ENCODE measurements at regions not wholly inside any gene's neighbourhood (a gene's known extent, or its start where the extent isn't known, plus 50 kb on each side); places are given as distances from the start of the nearest gene placed in this dataset.

DNA sequence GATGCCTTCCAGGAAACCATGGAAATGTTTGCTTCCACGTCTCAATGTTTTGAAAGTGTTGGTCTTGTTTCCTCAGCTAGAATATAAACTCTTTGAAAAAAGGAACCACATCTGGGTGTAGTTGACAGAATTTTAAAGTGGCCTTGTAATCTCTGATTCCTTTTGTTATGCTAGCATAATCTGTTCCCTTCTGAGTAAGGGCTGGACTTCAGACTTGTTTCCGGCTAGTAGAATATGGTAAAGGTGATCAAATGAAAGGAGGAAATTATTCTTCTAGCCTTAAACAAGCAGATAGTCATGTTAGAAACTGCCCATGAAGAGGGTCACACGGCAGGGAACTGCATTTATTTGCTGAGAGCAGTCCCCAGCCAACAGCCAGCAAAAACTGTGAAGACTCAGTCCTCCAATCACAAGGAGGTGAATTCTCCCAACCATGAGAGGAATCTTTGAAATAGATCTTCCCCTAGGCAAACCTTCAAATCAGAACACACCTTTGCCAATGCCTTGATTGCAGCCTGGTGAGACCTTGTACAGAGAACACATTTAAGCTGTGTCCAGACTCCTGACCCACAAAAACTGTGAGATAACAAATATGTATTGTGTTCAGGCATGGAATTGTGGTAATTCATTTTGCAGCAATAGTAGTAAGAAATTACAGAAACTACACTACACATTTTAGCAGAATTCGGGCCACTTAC, 316.9 kb upstream of the SP8 start:
- H3K27me3 Mint-ChIP-seq (ENCODE audit: low read depth), result peaks cover 46% of the 10 kb centered on the region
- no peaks in the 10 kb centered on the region for H3K9me3 Mint-ChIP-seq
- no peak for DNase-seq (ENCODE audit: low spot score in 2 of 2, unreplicated experiment in 2 of 2)
- H3K4me1 Mint-ChIP-seq, result no peaks in the 10 kb centered on the region
- H3K27ac Mint-ChIP-seq, result no peak overlapping the region
- H3K36me3 Mint-ChIP-seq, result no peaks in the 10 kb centered on the region
- TF ChIP-seq, protein P1, sequence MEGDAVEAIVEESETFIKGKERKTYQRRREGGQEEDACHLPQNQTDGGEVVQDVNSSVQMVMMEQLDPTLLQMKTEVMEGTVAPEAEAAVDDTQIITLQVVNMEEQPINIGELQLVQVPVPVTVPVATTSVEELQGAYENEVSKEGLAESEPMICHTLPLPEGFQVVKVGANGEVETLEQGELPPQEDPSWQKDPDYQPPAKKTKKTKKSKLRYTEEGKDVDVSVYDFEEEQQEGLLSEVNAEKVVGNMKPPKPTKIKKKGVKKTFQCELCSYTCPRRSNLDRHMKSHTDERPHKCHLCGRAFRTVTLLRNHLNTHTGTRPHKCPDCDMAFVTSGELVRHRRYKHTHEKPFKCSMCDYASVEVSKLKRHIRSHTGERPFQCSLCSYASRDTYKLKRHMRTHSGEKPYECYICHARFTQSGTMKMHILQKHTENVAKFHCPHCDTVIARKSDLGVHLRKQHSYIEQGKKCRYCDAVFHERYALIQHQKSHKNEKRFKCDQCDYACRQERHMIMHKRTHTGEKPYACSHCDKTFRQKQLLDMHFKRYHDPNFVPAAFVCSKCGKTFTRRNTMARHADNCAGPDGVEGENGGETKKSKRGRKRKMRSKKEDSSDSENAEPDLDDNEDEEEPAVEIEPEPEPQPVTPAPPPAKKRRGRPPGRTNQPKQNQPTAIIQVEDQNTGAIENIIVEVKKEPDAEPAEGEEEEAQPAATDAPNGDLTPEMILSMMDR (IDR thresholded peaks at IDR 0.05; ENCODE audit: unreplicated experiment), result no peak
- H3K4me3 Mint-ChIP-seq, result no peak overlapping the region

DNA sequence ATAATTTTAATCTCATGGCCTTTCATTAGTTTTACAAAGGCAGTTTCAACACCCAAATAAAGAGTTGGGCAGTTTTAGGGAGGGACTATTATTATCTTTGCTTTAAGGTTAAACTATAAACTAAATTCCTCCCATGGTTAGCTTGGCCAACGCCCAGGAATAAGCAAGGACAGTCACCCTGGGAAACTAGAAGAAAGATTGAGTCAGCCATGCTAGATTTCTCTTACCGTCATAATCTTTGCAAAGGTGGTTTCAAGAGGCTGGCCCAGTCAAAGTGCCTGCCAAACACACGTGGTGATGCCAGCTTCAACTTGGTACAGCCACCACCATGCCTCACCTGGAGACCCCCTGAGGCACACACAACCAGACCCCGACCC, 317.4 kb upstream of the SP8 start:
- TF ChIP-seq, protein P1 (IDR thresholded peaks at IDR 0.05; ENCODE audit: unreplicated experiment), result no peak
- peaks cover 50% of the 10 kb centered on the region for H3K27me3 Mint-ChIP-seq (ENCODE audit: low read depth)
- no peaks in the 10 kb centered on the region for H3K4me1 Mint-ChIP-seq
- no peak overlapping the region for H3K4me3 Mint-ChIP-seq
- no peak overlapping the region for H3K27ac Mint-ChIP-seq
- no peak for DNase-seq (ENCODE audit: low spot score in 2 of 2, unreplicated experiment in 2 of 2)
- no peaks in the 10 kb centered on the region for H3K9me3 Mint-ChIP-seq
- H3K36me3 Mint-ChIP-seq, result no peaks in the 10 kb centered on the region

GRCh38 chr7:21106296-21106732, 319.6 kb upstream of the SP8 start:
- TF ChIP-seq, protein P1 (IDR thresholded peaks at IDR 0.05; ENCODE audit: unreplicated experiment), result no peak
- DNase-seq (ENCODE audit: low spot score in 2 of 2, unreplicated experiment in 2 of 2), result no peak
- H3K27ac Mint-ChIP-seq, result no peak overlapping the region
- H3K4me3 Mint-ChIP-seq, result no peak overlapping the region
- no peaks in the 10 kb centered on the region for H3K4me1 Mint-ChIP-seq
- H3K36me3 Mint-ChIP-seq, result no peaks in the 10 kb centered on the region
- H3K27me3 Mint-ChIP-seq (ENCODE audit: low read depth), result peaks cover 55% of the 10 kb centered on the region
- H3K9me3 Mint-ChIP-seq, result no peaks in the 10 kb centered on the region

DNA sequence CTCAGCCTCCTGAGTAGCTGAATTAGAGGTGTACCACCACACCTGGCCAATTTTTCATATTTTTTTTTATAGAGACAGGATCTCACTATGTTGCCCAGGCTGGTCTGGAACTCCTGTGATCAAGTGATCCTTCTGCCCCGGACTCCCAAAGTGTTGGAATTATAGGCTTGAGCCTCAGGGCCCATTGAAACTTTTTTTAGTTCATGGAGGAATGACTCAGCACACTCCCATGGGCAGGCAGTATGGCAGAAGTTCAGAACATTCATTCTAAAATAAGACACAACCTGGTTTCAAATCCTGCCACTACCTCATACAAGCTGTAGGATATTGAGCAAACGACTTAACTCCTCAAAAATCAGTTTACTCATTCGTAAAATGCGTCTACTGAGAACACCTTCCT, 320.4 kb upstream of the SP8 start:
- peaks cover 50% of the 10 kb centered on the region for H3K27me3 Mint-ChIP-seq (ENCODE audit: low read depth)
- no peaks in the 10 kb centered on the region for H3K36me3 Mint-ChIP-seq
- H3K4me1 Mint-ChIP-seq, result no peaks in the 10 kb centered on the region
- H3K27ac Mint-ChIP-seq, result no peak overlapping the region
- DNase-seq (ENCODE audit: low spot score in 2 of 2, unreplicated experiment in 2 of 2), result no peak
- TF ChIP-seq, protein P1 (IDR thresholded peaks at IDR 0.05; ENCODE audit: unreplicated experiment), result no peak
- no peaks in the 10 kb centered on the region for H3K9me3 Mint-ChIP-seq
- no peak overlapping the region for H3K4me3 Mint-ChIP-seq

DNA sequence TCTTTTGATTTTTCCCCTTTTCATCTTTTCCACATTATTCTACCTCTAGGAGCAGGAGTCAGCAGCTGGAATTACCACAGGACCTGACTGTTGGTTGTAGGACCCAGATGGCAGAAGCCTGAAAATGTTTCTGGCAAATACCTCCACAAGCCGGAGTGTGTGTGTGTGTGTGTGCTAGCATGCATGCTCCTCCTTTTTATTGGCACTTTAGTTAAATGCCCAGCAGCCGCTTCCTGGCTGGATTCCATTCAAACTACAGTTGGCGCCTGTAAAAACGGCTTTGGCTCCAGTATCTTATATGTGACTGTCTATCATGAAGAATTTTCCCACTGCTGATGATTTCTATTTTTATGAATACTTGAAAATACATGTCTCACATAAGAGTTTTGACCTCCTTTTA, 319.7 kb upstream of the SP4 start:
- H3K27ac Mint-ChIP-seq, result no peak overlapping the region
- peaks cover 48% of the 10 kb centered on the region for H3K27me3 Mint-ChIP-seq (ENCODE audit: low read depth)
- TF ChIP-seq, protein P1 (IDR thresholded peaks at IDR 0.05; ENCODE audit: unreplicated experiment), result no peak
- no peaks in the 10 kb centered on the region for H3K4me1 Mint-ChIP-seq
- DNase-seq (ENCODE audit: low spot score in 2 of 2, unreplicated experiment in 2 of 2), result no peak
- H3K9me3 Mint-ChIP-seq, result no peaks in the 10 kb centered on the region
- H3K36me3 Mint-ChIP-seq, result no peaks in the 10 kb centered on the region
- H3K4me3 Mint-ChIP-seq, result no peak overlapping the region
